ENCODE measurements at regions not wholly inside any gene's neighbourhood (a gene's known extent, or its start where the extent isn't known, plus 50 kb on each side); places are given as distances from the start of the nearest gene placed in this dataset.

- no peak for TF ChIP-seq CTCF (IDR thresholded peaks at IDR 0.05; ENCODE audit: control insufficient read depth, insufficient read depth, low read depth, low read length, missing control alignments)
- DNase-seq (ENCODE audit: low read depth): no peak
- no peak overlapping the region for H3K4me3 ChIP-seq (ENCODE audit: control insufficient read depth, low read depth, low read length)
Observed at GRCh38 chr6:68012822-68013221, 622.3 kb upstream of the ADGRB3 start.

- no peak for TF ChIP-seq CTCF (IDR thresholded peaks at IDR 0.05; ENCODE audit: control insufficient read depth, insufficient read depth, low read depth, low read length, missing control alignments)
- DNase-seq (ENCODE audit: low read depth): no peak
- H3K4me3 ChIP-seq (ENCODE audit: control insufficient read depth, low read depth, low read length): no peak overlapping the region
Observed at GRCh38 chr6:68010936-68011335, 624.1 kb upstream of the ADGRB3 start.

- no peak for TF ChIP-seq CTCF (IDR thresholded peaks at IDR 0.05; ENCODE audit: control insufficient read depth, insufficient read depth, low read depth, low read length, missing control alignments)
- no peak for DNase-seq (ENCODE audit: low read depth)
Observed at GRCh38 chr6:68008445-68008844, 626.6 kb upstream of the ADGRB3 start.

GRCh38 chr6:68007717-68008116 lies 627.4 kb upstream of the ADGRB3 start:
- TF ChIP-seq CTCF (IDR thresholded peaks at IDR 0.05; ENCODE audit: control insufficient read depth, insufficient read depth, low read depth, low read length, missing control alignments): no peak

More at GRCh38 chr6:68008445-68008844, 626.6 kb upstream of the ADGRB3 start:
- H3K4me3 ChIP-seq (ENCODE audit: control insufficient read depth, low read depth, low read length): no peak overlapping the region

GRCh38 chr6:67986694-67987232 lies 648.3 kb upstream of the ADGRB3 start:
- DNase-seq (ENCODE audit: low read depth): no peak

More at GRCh38 chr6:68007717-68008116, 627.4 kb upstream of the ADGRB3 start:
- DNase-seq (ENCODE audit: low read depth): no peak
- H3K4me3 ChIP-seq (ENCODE audit: control insufficient read depth, low read depth, low read length): no peak overlapping the region

GRCh38 chr6:67976486-67976885 lies 658.6 kb upstream of the ADGRB3 start:
- TF ChIP-seq CTCF (IDR thresholded peaks at IDR 0.05; ENCODE audit: control insufficient read depth, insufficient read depth, low read depth, low read length, missing control alignments): no peak
- H3K4me3 ChIP-seq (ENCODE audit: control insufficient read depth, low read depth, low read length): no peak overlapping the region

More at GRCh38 chr6:67986694-67987232, 648.3 kb upstream of the ADGRB3 start:
- no peak for TF ChIP-seq CTCF (IDR thresholded peaks at IDR 0.05; ENCODE audit: control insufficient read depth, insufficient read depth, low read depth, low read length, missing control alignments)
- no peak overlapping the region for H3K4me3 ChIP-seq (ENCODE audit: control insufficient read depth, low read depth, low read length)

GRCh38 chr6:67974931-67975330 lies 660.2 kb upstream of the ADGRB3 start:
- H3K4me3 ChIP-seq (ENCODE audit: control insufficient read depth, low read depth, low read length): no peak overlapping the region
- TF ChIP-seq CTCF (IDR thresholded peaks at IDR 0.05; ENCODE audit: control insufficient read depth, insufficient read depth, low read depth, low read length, missing control alignments): no peak
- no peak for DNase-seq (ENCODE audit: low read depth)

More at GRCh38 chr6:67976486-67976885, 658.6 kb upstream of the ADGRB3 start:
- no peak for DNase-seq (ENCODE audit: low read depth)

All from AG09309 (cell line).